Inferior parietal cortex (tissue), 1 donor: ENCODE measurements at regions not wholly inside any gene's neighbourhood (a gene's known extent, or its start where the extent isn't known, plus 50 kb on each side); places are given as distances from the start of the nearest gene placed in this dataset.
"Not testable (repeated sequence)": the region's sequence is repeated elsewhere in the genome, so short reads cannot be mapped to it uniquely, and the experiment has no call there.

Source experiments
- DNase-seq: peaks from one replicate; pipeline ENCODE4 v3.0.0-alpha.2; 2016; ENCODE audit errors: extremely low spot score

GRCh38 chr7:97234494-97234893 lies 117.0 kb downstream of the SDHAF3 start:
- DNase-seq = not testable (repeated sequence)

GRCh38 chr7:97246317-97246716 lies 128.8 kb downstream of the SDHAF3 start:
- no peak for DNase-seq

- DNase-seq = not testable (repeated sequence)
These were observed 140.7 kb downstream of the SDHAF3 start for GRCh38 chr7:97258187-97258586.

- no peak for DNase-seq
These were observed 152.2 kb downstream of the SDHAF3 start for GRCh38 chr7:97269741-97270140.

- no peak for DNase-seq
These were observed 152.8 kb downstream of the SDHAF3 start for GRCh38 chr7:97270280-97270679.

- no peak for DNase-seq
These were observed 154.1 kb downstream of the SDHAF3 start for GRCh38 chr7:97271619-97272018.

- no peak for DNase-seq
These were observed 154.9 kb downstream of the SDHAF3 start for GRCh38 chr7:97272237-97272975.

GRCh38 chr7:97275475-97275874 lies 158.0 kb downstream of the SDHAF3 start:
- DNase-seq = no peak

- no peak for DNase-seq
These were observed 163.5 kb downstream of the SDHAF3 start for GRCh38 chr7:97280950-97281349.

- DNase-seq = no peak
These were observed 167.8 kb downstream of the SDHAF3 start for GRCh38 chr7:97285348-97285747.

GRCh38 chr7:97293031-97293430 lies 175.5 kb downstream of the SDHAF3 start:
- DNase-seq = no peak

- DNase-seq = no peak
These were observed 181.1 kb downstream of the SDHAF3 start for GRCh38 chr7:97298561-97298960.

GRCh38 chr7:97305589-97305988 lies 188.1 kb downstream of the SDHAF3 start:
- no peak for DNase-seq

- DNase-seq = no peak
These were observed 190.1 kb downstream of the SDHAF3 start for GRCh38 chr7:97307521-97308108.

- no peak for DNase-seq
These were observed 196.4 kb downstream of the SDHAF3 start for GRCh38 chr7:97313900-97314299.

GRCh38 chr7:97317575-97317974 lies 200.1 kb downstream of the SDHAF3 start:
- no peak for DNase-seq

GRCh38 chr7:97329871-97330270 lies 212.4 kb downstream of the SDHAF3 start:
- DNase-seq = not testable (repeated sequence)

- DNase-seq = no peak
These were observed 220.4 kb downstream of the SDHAF3 start for GRCh38 chr7:97337849-97338248.

GRCh38 chr7:97342512-97342911 lies 225.0 kb downstream of the SDHAF3 start:
- no peak for DNase-seq

- peak; percentile 79 for DNase-seq
These were observed 228.9 kb downstream of the SDHAF3 start for GRCh38 chr7:97346349-97346748.

- DNase-seq = no peak
These were observed 234.0 kb downstream of the SDHAF3 start for GRCh38 chr7:97351488-97351887.

- DNase-seq = no peak
These were observed 240.0 kb downstream of the SDHAF3 start for GRCh38 chr7:97357459-97357858.

- no peak for DNase-seq
These were observed 255.4 kb downstream of the SDHAF3 start for GRCh38 chr7:97372882-97373281.

GRCh38 chr7:97373736-97374135 lies 256.2 kb downstream of the SDHAF3 start:
- no peak for DNase-seq
